ENCODE measurements at regions not wholly inside any gene's neighbourhood (a gene's known extent, or its start where the extent isn't known, plus 50 kb on each side); places are given as distances from the start of the nearest gene placed in this dataset.
"Not testable (repeated sequence)": the region's sequence is repeated elsewhere in the genome, so short reads cannot be mapped to it uniquely, and the experiment has no call there.

GRCh38 chr2:116769514-116769913, 1045.0 kb upstream of the DDX18 start:
- DNase-seq (ENCODE audit: low spot score) = no peak

DNA sequence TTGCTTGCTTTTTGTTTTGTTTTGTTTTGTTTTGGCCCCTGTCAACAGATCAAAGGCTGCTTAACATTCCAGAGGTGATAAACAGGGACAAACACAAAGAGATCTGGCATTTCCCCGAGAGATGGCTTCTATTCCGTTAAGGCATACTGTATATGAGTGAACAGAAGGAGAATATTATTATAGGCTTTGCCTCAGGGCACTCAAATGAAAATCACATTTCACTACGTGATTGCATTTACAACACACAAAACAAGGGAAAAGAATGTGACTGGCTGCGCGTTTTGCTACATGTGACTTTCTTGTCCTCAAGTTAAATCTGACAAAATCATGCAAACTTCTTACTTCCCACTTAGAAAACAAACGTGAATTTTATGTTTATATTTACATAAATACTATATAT, 1037.9 kb upstream of the DDX18 start:
- DNase-seq (ENCODE audit: low spot score) = no peak

DNA sequence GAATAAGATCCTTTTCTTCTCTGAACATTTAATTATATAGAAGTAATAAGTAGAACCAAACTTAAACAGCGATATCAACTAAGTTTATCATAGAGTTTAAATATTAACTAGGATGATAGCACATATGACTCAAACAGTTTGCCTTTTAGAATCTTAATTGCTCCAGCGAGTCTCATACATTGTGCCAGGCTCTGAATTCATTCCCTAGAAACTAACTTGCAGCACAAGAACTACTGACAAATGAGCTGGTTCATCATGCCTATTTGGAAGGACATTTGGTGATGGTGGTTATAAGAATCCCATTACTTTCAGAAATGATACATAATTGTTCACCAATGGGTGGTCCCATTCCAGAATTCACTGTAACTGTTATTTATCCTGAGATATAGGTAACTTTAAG, 1026.6 kb upstream of the DDX18 start:
- no peak for DNase-seq (ENCODE audit: low spot score)

DNA sequence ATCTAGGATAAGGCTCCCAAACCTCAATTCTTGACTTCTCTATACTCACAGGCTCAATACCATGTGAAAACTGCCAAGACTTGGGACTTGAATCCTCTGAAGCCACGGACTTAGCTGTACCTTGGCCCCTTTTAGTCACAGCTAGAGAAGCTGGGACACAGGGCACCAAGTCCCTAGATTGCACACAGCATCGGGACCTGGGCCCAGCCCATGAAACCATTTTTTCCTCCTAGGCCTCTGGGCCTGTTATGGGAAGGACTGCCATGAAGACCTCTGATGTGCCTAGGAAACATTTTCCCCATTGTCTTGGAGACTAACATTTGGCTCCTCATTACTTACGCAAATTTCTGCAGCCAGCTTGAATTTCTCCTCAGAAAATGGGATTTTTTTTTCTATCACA, 1011.8 kb upstream of the DDX18 start:
- DNase-seq (ENCODE audit: low spot score) = no peak

DNA sequence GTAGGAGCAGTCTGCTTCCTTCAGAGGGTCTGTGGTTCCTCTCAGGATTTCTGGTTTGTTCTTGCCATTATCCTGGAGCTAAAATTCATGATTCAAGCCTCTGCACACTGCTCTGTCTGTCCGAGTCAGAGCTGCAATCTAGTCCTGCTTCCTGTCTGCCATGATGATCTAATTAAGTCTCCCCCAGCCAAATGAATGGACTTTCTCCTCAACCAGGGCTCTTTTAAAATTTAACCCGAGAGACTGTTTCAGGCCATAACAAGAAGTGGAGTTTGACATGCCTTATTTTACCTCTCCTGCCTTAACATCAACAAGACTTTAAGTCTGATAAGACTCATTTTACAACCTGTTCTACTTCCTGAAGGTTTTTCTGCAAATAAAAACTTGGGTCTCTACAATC, 1009.6 kb upstream of the DDX18 start:
- no peak for DNase-seq (ENCODE audit: low spot score)

DNA sequence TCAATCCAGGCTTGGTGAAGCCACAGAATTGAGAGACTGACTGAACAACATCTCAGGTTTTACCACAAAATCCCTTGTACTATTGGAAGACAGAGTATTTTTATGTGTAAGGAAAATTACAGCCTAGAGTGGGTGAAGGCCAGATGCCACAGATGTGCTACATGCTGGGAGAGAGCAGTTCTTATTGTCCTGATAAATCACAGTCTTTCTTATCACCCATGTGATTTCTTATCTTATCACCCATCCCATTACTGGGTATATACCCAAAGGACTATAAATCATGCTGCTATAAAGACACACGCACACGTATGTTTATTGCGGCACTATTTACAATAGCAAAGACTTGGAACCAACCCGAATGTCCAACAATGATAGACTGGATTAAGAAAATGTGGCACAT, 1008.0 kb upstream of the DDX18 start:
- not testable (repeated sequence) for DNase-seq (ENCODE audit: low spot score)

DNA sequence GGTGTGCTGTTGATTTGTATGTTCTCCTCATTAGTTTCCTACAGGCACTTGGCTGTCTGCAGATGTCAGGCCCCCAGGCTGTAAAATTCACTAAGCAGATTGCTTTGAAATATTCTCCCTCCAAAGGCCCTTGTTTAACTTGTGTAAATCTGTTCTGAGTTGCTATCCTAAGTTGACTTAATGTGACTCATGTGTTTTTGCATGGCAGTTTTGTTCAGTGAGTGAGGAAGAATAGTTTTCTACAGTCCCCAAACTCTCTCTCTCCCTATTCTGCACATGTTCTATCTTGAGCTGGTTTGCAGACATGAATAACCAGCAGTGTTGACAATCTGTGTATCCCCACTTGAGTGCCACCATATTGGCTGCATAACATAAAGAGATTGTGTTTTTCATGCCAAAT, 1005.4 kb upstream of the DDX18 start:
- peak; percentile 15 for DNase-seq (ENCODE audit: low spot score)

GRCh38 chr2:116810071-116810470, 1004.4 kb upstream of the DDX18 start:
- no peak for DNase-seq (ENCODE audit: low spot score)

DNA sequence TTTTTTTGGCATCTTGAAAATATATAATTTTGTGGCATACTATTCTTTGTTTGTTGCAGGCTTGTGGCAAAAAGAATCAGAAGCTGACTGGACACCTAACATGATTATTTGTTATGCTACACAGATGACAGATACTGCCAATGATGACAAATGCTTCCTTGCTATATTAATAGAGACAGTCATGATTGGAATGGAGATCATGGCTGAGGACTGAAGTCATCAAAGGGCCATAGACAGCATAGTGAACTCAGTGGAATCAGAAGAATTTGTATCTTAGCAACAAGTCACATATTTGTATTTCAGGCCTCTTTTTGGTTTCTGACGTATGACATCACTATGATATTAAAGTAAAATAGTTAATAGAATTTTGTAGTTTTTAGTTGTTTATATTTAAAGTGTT, 1003.8 kb upstream of the DDX18 start:
- DNase-seq (ENCODE audit: low spot score) = peak; percentile 2

GRCh38 chr2:116819355-116819754, 995.1 kb upstream of the DDX18 start:
- no peak for DNase-seq (ENCODE audit: low spot score)

GRCh38 chr2:116820986-116821385, 993.5 kb upstream of the DDX18 start:
- no peak for DNase-seq (ENCODE audit: low spot score)

DNA sequence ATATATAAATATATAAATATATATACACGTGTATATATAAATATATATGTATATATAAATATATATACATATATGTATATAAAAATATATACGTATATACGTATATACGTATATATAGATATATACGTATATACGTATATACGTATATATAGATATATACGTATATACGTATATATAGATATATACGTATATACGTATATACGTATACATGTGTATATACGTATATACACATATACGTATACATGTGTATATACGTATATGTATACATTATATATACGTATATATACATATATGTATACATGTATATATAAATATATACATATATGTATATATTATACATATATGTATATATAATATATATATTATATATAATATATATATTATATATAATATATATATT, 984.9 kb upstream of the DDX18 start:
- not testable (repeated sequence) for DNase-seq (ENCODE audit: low spot score)

GRCh38 chr2:116832148-116832547, 982.3 kb upstream of the DDX18 start:
- DNase-seq (ENCODE audit: low spot score) = no peak

DNA sequence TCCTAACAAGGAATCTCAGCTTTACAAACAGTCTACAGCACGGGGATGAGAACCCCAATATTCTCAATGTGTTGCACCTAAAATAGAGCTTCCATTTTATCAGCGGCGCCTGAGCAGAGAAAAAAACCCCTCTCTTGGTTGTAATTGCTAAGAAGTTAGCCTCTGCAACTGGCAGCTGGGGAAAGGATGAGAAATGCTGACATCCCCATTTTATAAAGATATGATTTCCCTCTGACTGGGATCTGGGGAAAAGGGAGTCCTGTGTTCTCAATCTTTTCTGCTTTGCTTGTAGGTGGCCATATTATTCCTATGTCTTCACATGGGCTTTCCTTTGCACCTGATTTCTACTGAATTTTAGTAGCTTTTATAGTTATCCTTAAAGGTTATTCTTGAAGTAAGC, 981.4 kb upstream of the DDX18 start:
- no peak for DNase-seq (ENCODE audit: low spot score)

DNA sequence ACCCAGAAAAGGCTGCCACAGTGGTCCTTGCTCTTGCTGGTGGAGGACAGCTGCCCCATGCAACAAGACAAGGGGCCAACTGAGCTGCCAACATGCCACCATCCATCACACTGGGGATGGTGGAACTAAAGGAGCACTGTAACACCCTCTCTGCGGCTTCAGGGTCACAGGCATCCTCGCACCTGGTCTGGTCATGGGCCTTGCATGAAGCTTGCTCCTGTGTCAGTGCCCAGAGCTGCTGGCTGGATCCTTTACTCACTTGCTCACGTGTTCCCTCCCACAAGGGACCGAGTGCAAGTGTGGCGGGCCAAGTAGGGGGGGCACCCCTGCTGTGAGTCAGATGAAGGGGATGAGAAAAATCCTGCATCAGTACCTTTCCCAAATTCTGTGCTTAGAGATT, 972.3 kb upstream of the DDX18 start:
- DNase-seq (ENCODE audit: low spot score) = no peak

GRCh38 chr2:116859708-116860107, 954.8 kb upstream of the DDX18 start:
- no peak for DNase-seq (ENCODE audit: low spot score)

DNA sequence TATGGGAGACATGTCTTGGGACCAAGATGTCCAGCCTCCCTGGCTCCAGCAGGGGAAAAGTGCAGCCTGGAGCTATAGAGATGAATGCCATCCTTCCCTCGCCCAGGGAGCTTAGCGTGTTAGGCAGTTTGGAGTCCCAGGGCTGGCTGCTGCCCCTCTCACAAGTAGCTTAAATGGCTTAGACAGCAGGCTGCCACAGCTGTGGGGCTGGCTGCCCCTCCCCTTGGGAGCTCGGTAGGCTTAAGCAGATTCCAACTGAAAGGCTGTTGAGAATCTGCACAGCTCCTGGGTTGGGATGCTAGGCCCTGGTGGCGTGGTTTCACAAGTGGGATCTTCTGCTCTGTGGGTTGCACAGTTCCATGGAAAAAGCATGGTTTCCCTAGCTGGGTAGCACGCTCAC, 940.5 kb upstream of the DDX18 start:
- DNase-seq (ENCODE audit: low spot score) = no peak

GRCh38 chr2:116877274-116877673, 937.2 kb upstream of the DDX18 start:
- DNase-seq (ENCODE audit: low spot score) = no peak

GRCh38 chr2:116877944-116878343, 936.5 kb upstream of the DDX18 start:
- no peak for DNase-seq (ENCODE audit: low spot score)

DNA sequence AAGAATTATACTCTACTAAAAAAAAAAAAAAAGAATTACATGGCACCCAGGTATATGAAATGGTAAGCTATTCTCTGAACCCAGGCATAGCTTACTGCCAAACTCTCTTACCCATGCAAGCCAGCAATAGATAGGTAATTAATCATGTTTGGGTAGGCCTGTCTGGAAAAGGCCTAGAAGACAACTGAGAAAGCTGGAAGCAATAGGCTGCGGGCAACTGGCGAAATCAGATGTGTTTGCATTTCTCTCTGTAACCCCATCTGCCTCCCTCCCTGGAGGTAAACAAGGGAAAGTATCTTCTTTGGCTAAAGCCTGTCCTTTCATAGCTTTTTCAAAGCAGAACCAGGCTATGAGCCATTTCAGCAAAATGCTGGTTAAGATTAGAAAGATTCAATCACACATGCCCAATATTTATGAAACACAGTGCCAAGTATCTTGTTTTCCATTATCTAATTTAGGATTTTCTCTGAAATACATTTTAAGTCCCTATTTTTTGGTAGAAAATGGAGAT, 934.8 kb upstream of the DDX18 start:
- no peak for DNase-seq (ENCODE audit: low spot score)

- peak; percentile 27 for DNase-seq (ENCODE audit: low spot score)
Measured at GRCh38 chr2:116891191-116891590, 923.3 kb upstream of the DDX18 start.

GRCh38 chr2:116911540-116911939, 903.0 kb upstream of the DDX18 start:
- DNase-seq (ENCODE audit: low spot score) = no peak

GRCh38 chr2:116915673-116916072, 898.8 kb upstream of the DDX18 start:
- no peak for DNase-seq (ENCODE audit: low spot score)

- DNase-seq (ENCODE audit: low spot score) = no peak
Measured at GRCh38 chr2:116917196-116917595, 897.3 kb upstream of the DDX18 start.

DNA sequence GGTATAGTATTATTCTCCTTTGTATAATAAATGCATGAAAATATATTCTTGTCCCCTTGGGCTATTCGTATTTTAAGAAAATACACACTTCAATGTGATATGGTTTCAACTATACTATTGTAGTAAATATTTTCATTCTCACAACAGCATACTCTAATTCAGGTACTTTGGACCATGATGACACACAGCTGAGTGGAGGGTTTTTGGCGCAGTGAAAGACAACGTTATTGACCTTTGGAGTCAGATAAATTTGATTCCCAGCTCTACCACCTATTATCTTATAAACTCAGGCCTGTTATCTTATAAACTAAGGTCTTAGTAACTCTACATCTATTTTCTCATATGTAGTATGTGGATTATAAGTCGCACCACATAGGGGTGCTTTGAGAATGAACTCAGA, 895.9 kb upstream of the DDX18 start:
- DNase-seq (ENCODE audit: low spot score) = no peak

All from umbilical cord (tissue), 1 donor.